ENCODE measurements at regions not wholly inside any gene's neighbourhood (a gene's known extent, or its start where the extent isn't known, plus 50 kb on each side); places are given as distances from the start of the nearest gene placed in this dataset.

DNA sequence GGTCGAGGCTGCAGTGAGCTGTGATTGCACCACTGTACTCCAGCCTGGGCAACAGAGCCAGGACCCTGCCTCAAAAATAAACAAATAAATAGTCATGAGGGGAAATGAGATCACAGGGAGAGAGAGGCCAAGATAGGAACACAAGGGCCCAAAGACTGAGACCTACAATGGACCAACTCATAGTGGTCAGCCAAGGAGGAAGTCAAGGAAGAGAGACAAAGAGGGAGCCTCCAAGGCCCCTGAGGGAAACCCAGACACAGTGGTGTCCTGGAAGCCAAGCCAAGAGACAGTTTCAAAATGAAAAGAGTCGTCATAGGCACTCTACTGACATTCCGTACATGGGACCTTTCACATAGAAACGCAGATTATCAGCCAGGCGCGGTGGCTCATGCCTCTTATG lies 153.3 kb downstream of the BCOR start:
- no peak for TF ChIP-seq POLR2AphosphoS5 (IDR thresholded peaks at IDR 0.05)
- TF ChIP-seq, protein P1, sequence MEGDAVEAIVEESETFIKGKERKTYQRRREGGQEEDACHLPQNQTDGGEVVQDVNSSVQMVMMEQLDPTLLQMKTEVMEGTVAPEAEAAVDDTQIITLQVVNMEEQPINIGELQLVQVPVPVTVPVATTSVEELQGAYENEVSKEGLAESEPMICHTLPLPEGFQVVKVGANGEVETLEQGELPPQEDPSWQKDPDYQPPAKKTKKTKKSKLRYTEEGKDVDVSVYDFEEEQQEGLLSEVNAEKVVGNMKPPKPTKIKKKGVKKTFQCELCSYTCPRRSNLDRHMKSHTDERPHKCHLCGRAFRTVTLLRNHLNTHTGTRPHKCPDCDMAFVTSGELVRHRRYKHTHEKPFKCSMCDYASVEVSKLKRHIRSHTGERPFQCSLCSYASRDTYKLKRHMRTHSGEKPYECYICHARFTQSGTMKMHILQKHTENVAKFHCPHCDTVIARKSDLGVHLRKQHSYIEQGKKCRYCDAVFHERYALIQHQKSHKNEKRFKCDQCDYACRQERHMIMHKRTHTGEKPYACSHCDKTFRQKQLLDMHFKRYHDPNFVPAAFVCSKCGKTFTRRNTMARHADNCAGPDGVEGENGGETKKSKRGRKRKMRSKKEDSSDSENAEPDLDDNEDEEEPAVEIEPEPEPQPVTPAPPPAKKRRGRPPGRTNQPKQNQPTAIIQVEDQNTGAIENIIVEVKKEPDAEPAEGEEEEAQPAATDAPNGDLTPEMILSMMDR (IDR thresholded peaks at IDR 0.05 in 8 of 11, conservative IDR thresholded peaks at IDR 0.05 in 3 of 11), result no peak

Measured in spleen (tissue), 7 donors.